ENCODE measurements at regions not wholly inside any gene's neighbourhood (a gene's known extent, or its start where the extent isn't known, plus 50 kb on each side); places are given as distances from the start of the nearest gene placed in this dataset.

DNA sequence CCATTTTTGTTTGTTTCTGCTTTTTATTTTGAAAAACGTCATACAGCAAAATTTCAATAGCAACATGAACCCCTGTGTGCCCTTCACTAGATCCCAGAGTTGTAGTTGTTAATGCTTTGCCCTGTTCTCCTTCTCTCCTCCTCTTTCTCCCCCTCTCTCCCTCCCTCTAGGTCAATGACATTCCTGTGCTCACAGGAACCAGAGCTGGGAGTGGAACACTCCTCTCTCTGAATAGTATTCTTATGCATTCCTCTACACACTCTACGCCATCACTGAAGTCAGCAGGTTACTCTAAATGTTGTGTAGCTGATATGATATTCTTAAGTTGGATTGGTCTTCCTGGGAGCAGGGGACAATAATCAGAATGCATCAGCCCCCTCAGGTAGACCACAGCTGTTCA, 243.4 kb downstream of the SYK start:
- DNase-seq (ENCODE audit: low spot score): no peak
- in situ Hi-C loops (cut with MboI; ENCODE audit: low pct_unique_long_range_greater_than_20kb, low sequenced_read_pairs, unreplicated experiment): no loop called here
- TF ChIP-seq, protein P1, sequence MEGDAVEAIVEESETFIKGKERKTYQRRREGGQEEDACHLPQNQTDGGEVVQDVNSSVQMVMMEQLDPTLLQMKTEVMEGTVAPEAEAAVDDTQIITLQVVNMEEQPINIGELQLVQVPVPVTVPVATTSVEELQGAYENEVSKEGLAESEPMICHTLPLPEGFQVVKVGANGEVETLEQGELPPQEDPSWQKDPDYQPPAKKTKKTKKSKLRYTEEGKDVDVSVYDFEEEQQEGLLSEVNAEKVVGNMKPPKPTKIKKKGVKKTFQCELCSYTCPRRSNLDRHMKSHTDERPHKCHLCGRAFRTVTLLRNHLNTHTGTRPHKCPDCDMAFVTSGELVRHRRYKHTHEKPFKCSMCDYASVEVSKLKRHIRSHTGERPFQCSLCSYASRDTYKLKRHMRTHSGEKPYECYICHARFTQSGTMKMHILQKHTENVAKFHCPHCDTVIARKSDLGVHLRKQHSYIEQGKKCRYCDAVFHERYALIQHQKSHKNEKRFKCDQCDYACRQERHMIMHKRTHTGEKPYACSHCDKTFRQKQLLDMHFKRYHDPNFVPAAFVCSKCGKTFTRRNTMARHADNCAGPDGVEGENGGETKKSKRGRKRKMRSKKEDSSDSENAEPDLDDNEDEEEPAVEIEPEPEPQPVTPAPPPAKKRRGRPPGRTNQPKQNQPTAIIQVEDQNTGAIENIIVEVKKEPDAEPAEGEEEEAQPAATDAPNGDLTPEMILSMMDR (IDR thresholded peaks at IDR 0.05; ENCODE audit: extremely low read depth, insufficient read depth, missing control alignments): no peak

DNA sequence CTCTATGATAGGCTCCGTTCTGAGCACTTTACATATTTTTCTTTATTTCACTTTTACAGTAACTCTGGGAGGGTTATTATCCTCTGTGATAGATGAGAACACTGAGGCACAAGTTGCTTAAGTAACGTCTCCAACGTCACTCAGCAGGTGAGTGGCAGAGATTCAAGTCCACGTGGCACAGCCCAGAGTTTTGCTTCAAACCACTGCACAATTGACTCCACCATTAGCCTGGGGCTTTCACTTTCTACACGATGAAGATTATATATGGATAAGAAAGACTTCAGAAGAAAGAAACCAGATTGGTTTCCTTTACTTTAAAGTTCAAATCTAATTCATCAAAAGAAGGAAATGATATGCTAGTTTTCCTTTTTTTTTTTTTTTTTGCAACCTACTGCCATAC, 245.9 kb downstream of the SYK start:
- TF ChIP-seq, protein P1 (IDR thresholded peaks at IDR 0.05; ENCODE audit: extremely low read depth, insufficient read depth, missing control alignments): no peak
- no peak for DNase-seq (ENCODE audit: low spot score)
- in situ Hi-C loops (cut with MboI; ENCODE audit: low pct_unique_long_range_greater_than_20kb, low sequenced_read_pairs, unreplicated experiment): no loop called here

- DNase-seq (ENCODE audit: low spot score): no peak
- in situ Hi-C loops (cut with MboI; ENCODE audit: low pct_unique_long_range_greater_than_20kb, low sequenced_read_pairs, unreplicated experiment): no loop called here
Observed at GRCh38 chr9:91047993-91048607, 246.5 kb downstream of the SYK start.

GRCh38 chr9:91048749-91049148, 247.1 kb downstream of the SYK start:
- DNase-seq (ENCODE audit: low spot score): no peak
- TF ChIP-seq, protein P1 (IDR thresholded peaks at IDR 0.05; ENCODE audit: extremely low read depth, insufficient read depth, missing control alignments): no peak
- in situ Hi-C loops (cut with MboI; ENCODE audit: low pct_unique_long_range_greater_than_20kb, low sequenced_read_pairs, unreplicated experiment): no loop called here

More at GRCh38 chr9:91047993-91048607, 246.5 kb downstream of the SYK start:
- TF ChIP-seq, protein P1 (IDR thresholded peaks at IDR 0.05; ENCODE audit: extremely low read depth, insufficient read depth, missing control alignments): no peak

GRCh38 chr9:91053824-91054223, 252.2 kb downstream of the SYK start:
- TF ChIP-seq, protein P1 (IDR thresholded peaks at IDR 0.05; ENCODE audit: extremely low read depth, insufficient read depth, missing control alignments): no peak
- in situ Hi-C loops (cut with MboI; ENCODE audit: low pct_unique_long_range_greater_than_20kb, low sequenced_read_pairs, unreplicated experiment): no loop called here
- no peak for DNase-seq (ENCODE audit: low spot score)

DNA sequence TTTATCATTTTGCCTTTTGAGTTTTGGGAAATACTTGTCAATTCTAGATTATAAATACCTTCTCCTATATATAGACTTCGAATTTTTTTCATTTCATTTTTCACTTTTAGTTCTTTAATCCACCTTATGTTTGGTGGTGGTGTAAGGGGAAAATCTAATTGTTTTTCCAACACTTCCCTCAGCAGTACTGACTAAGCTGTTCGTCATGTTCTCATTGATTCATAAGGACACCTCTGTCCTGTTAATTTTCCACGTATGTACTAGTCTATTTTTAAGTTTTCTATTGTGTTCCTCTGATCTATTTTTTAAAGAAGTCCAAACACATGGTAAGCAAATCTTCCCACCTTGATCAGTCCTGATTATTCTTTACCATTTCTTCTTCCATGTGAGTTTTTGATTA, 254.2 kb downstream of the SYK start:
- DNase-seq (ENCODE audit: low spot score): no peak
- in situ Hi-C loops (cut with MboI; ENCODE audit: low pct_unique_long_range_greater_than_20kb, low sequenced_read_pairs, unreplicated experiment): no loop called here
- TF ChIP-seq, protein P1 (IDR thresholded peaks at IDR 0.05; ENCODE audit: extremely low read depth, insufficient read depth, missing control alignments): no peak
